Lung (tissue), 11 donors: ENCODE measurements at regions not wholly inside any gene's neighbourhood (a gene's known extent, or its start where the extent isn't known, plus 50 kb on each side); places are given as distances from the start of the nearest gene placed in this dataset.

Experiments used
- ATAC-seq: fragments of 200-7000 bp; cut with Tn5 transposase; one replicate; pipeline ENCODE4 v1.9.1; 2020; ENCODE audit warnings: moderate number of reproducible peaks; ENCODE audit not compliant: insufficient read depth, low FRiP score
- DNase-seq, 3 donors: peaks; one replicate each; pipeline ENCODE4 v3.0.0-alpha.2; 2013 to 2017
- H3K27ac ChIP-seq, 2 donors: one replicate each; pipeline ENCODE4 v1.5.1; 2013; ENCODE audit warnings: mild to moderate bottlenecking in 2 of 2, moderate library complexity in 2 of 2, control low read depth in 1 of 2, inconsistent platforms in 1 of 2, low read depth in 1 of 2, low read length in 1 of 2
- H3K27me3 ChIP-seq, 3 donors: one replicate each; pipeline ENCODE4 v1.5.1; 2013; ENCODE audit warnings: low read length in 2 of 3; ENCODE audit not compliant: control insufficient read depth in 3 of 3, insufficient read depth in 3 of 3
- H3K36me3 ChIP-seq, 4 donors: one replicate each; pipeline ENCODE4 v1.5.1; 2013; ENCODE audit warnings: low read length in 4 of 4, mild to moderate bottlenecking in 1 of 4, moderate library complexity in 1 of 4; ENCODE audit not compliant: control insufficient read depth in 4 of 4, insufficient read depth in 4 of 4
- H3K4me1 ChIP-seq, 5 donors: one replicate each; pipeline ENCODE4 v1.5.1; 2013; ENCODE audit warnings: low read length in 5 of 5, mild to moderate bottlenecking in 2 of 5, moderate library complexity in 1 of 5; ENCODE audit not compliant: control insufficient read depth in 5 of 5, insufficient read depth in 5 of 5
- H3K4me3 ChIP-seq: one replicate; pipeline ENCODE4 v1.5.1; 2013; ENCODE audit warnings: mild to moderate bottlenecking, control low read depth, moderate library complexity
- H3K9ac ChIP-seq, 2 donors: one replicate each; pipeline ENCODE4 v1.5.1; 2013; ENCODE audit warnings: low read length in 2 of 2, control low read depth in 1 of 2; ENCODE audit not compliant: insufficient read depth in 1 of 2
- H3K9me3 ChIP-seq, 4 donors: one replicate each; pipeline ENCODE4 v1.5.1; 2013; ENCODE audit warnings: low read length in 3 of 4, mild to moderate bottlenecking in 1 of 4, moderate library complexity in 1 of 4; ENCODE audit not compliant: control insufficient read depth in 4 of 4, insufficient read depth in 3 of 4
- CTCF ChIP-seq: IDR thresholded peaks from 2 replicates; pipeline ENCODE4 v1.5.1; 2012; ENCODE audit warnings: mild to moderate bottlenecking; ENCODE audit errors: control extremely low read depth, extremely low read depth
- WGBS, 2 donors: extraction: QIAGEN DNeasy Blood & Tissue Kit; methylation state at CpG; one replicate each; pipeline ENCODE4 v1.1.7; 2013; 5-methylcytosine and 5-hydroxymethylcytosine counted together
- donor health status: control.
- donor health status: control.
- donor health status: Bipolar disorder and iron deficiency.
- donor health status: healthy.
- donor health status: DM: yes; HTN: yes; CAD: no.

GRCh38 chr12:28104316-28104715, 85.9 kb upstream of the CCDC91 start:
- TF ChIP-seq CTCF: no peak
- no peak overlapping the region for H3K27ac ChIP-seq
- peaks cover 0 to 22% (median 0%) of the 10 kb centered on the region in 5 donors for H3K4me1 ChIP-seq
- H3K9me3 ChIP-seq: no peaks in the 10 kb centered on the region
- ATAC-seq: no peak
- H3K9ac ChIP-seq: no peak overlapping the region
- DNase-seq: peak in 1 of 3 donors; percentile 12
- no peaks in the 10 kb centered on the region for H3K36me3 ChIP-seq
- 73 to 88% methylated on average over 2 of the region's 2 CpGs for WGBS, 2 donors
- no peak overlapping the region for H3K4me3 ChIP-seq
- no peaks in the 10 kb centered on the region for H3K27me3 ChIP-seq

- DNase-seq (peak; percentile 39 to 92 (median 90)), ATAC-seq (no peak)
- H3K36me3 ChIP-seq: no peaks in the 10 kb centered on the region
- H3K9me3 ChIP-seq: no peaks in the 10 kb centered on the region
- H3K9ac ChIP-seq: no peak overlapping the region
- peaks cover 0 to 23% (median 0%) of the 10 kb centered on the region in 5 donors for H3K4me1 ChIP-seq
- no peak for TF ChIP-seq CTCF
- no peak overlapping the region for H3K27ac ChIP-seq
- no peak overlapping the region for H3K4me3 ChIP-seq
- H3K27me3 ChIP-seq: no peaks in the 10 kb centered on the region
- WGBS, 2 donors: 85 to 93% methylated on average over 3 of the region's 3 CpGs
These were observed 85.1 kb upstream of the CCDC91 start for GRCh38 chr12:28104903-28105864.

- no peak for ATAC-seq
- no peak for TF ChIP-seq CTCF
- H3K27me3 ChIP-seq: no peaks in the 10 kb centered on the region
- 75 to 89% methylated on average over 2 of the region's 2 CpGs for WGBS, 2 donors
- no peaks in the 10 kb centered on the region for H3K9me3 ChIP-seq
- no peak overlapping the region for H3K9ac ChIP-seq
- H3K4me3 ChIP-seq: no peak overlapping the region
- H3K27ac ChIP-seq: no peak overlapping the region
- DNase-seq: no peak
- H3K36me3 ChIP-seq: no peaks in the 10 kb centered on the region
- H3K4me1 ChIP-seq: peaks cover 0 to 23% (median 0%) of the 10 kb centered on the region in 5 donors
These were observed 82.6 kb upstream of the CCDC91 start for GRCh38 chr12:28107679-28108078.
